Esophagus muscularis mucosa (tissue), 4 donors: ENCODE measurements at regions not wholly inside any gene's neighbourhood (a gene's known extent, or its start where the extent isn't known, plus 50 kb on each side); places are given as distances from the start of the nearest gene placed in this dataset.
"Not testable (repeated sequence)": the region's sequence is repeated elsewhere in the genome, so short reads cannot be mapped to it uniquely, and the experiment has no call there.

Experiments used
- DNase-seq: peaks from one replicate; pipeline ENCODE4 v3.0.0-alpha.2; 2017; ENCODE audit errors: extremely low spot score
- H3K27ac ChIP-seq, 4 donors: fragments of 200-600 bp; sonication (generic); replicated peaks in 1 of 4; 1 replicate in 3 of 4; 2 replicates in 1 of 4; pipeline ENCODE4 v1.5.1; 2016 to 2019; ENCODE audit warnings: mild to moderate bottlenecking in 1 of 4
- H3K27me3 ChIP-seq, 4 donors: fragments of 200-600 bp; sonication (generic); one replicate each; pipeline versions ENCODE4 v1.5.1 to v1.6.0; 2016 to 2019
- H3K36me3 ChIP-seq, 4 donors: fragments of 200-600 bp; sonication (generic); one replicate each; pipeline ENCODE4 v1.5.1; 2016 to 2019
- H3K4me1 ChIP-seq, 4 donors: fragments of 200-600 bp; sonication (generic); one replicate each; pipeline ENCODE4 v1.5.1; 2016 to 2019
- H3K4me3 ChIP-seq, 4 donors: fragments of 200-600 bp; sonication (generic); 1 replicate in 2 of 4; 2 replicates in 2 of 4; pipeline ENCODE4 v1.5.1; 2016 to 2019; ENCODE audit warnings: mild to moderate bottlenecking in 4 of 4, moderate library complexity in 1 of 4
- H3K9me3 ChIP-seq, 4 donors: fragments of 200-600 bp; sonication (generic); 1 replicate in 3 of 4; 2 replicates in 1 of 4; pipeline ENCODE4 v1.5.1; 2016 to 2019
- WGBS: methylation state at CpG from one replicate; pipeline ENCODE4 v1.1.5; 2018; 5-methylcytosine and 5-hydroxymethylcytosine counted together
- intact Hi-C: fragments of 100-400 bp; cut with DNase I; formaldehyde crosslinking; loops from one replicate; pipeline ENCODE4 v1.15.1; 2023

GRCh38 chr22:11055176-11055575 is 4472.8 kb upstream of the OR11H1 start:
- peak; percentile 93 for DNase-seq
- WGBS, result 68% methylated on average over 8 of the region's 8 CpGs
- H3K36me3 ChIP-seq, H3K4me3 ChIP-seq, H3K4me1 ChIP-seq, H3K27ac ChIP-seq, intact Hi-C loops: not testable (repeated sequence)
- Histone ChIP-seq H3K9me3 (peaks cover 0 to 34% (median 27%) of the 10 kb centered on the region in 4 donors), H3K27me3 (peaks cover 0 to 23% (median 0%) of the 10 kb centered on the region in 4 donors)

DNA sequence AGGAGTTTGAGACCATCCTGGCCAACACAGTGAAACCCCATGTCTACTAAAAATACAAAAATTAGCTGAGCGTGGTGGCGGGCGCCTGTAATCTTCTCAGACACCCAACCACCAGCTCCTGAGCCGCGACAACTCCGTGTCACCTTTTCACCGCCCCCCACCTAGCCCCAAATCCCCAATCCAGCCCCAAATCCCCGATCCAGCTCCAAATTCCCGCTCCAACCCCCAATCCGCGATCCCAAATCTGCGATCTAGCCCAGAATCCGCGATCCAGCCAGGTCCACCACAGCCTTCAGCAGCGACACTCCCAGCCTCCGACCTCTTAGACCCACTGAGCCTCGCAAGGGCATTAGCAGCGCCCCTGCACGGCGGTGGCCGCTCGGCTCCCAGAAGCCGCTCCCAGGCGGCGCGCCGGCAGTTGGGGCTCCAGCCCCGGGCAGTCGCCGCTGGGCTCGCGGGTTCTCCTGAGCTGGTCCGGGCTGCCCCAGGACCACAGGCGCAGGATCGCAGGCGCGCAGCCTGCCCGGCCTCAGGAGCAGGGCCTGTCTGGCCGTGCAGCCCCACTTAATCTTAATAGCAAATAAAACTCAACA is 4469.9 kb upstream of the OR11H1 start:
- H3K4me1 ChIP-seq, H3K4me3 ChIP-seq, intact Hi-C loops, H3K27ac ChIP-seq, H3K36me3 ChIP-seq: not testable (repeated sequence)
- WGBS, result 68% methylated on average over 14 of the region's 39 CpGs
- Histone ChIP-seq H3K9me3 (peaks cover 0 to 37% (median 28%) of the 10 kb centered on the region in 4 donors), H3K27me3 (peaks cover 0 to 23% (median 0%) of the 10 kb centered on the region in 4 donors)
- peak; percentile 92 for DNase-seq

GRCh38 chr22:11059129-11059528 is 4468.9 kb upstream of the OR11H1 start:
- 87% methylated on average over 3 of the region's 3 CpGs for WGBS
- H3K4me3 ChIP-seq, intact Hi-C loops, DNase-seq, H3K27ac ChIP-seq, H3K36me3 ChIP-seq, H3K4me1 ChIP-seq: not testable (repeated sequence)
- H3K27me3 ChIP-seq, result peaks cover 0 to 16% (median 0%) of the 10 kb centered on the region in 4 donors
- H3K9me3 ChIP-seq, result peaks cover 0 to 33% (median 24%) of the 10 kb centered on the region in 4 donors

GRCh38 chr22:11060797-11061196 is 4467.2 kb upstream of the OR11H1 start:
- H3K4me1 ChIP-seq, H3K27ac ChIP-seq, H3K4me3 ChIP-seq, H3K36me3 ChIP-seq, DNase-seq, intact Hi-C loops: not testable (repeated sequence)
- H3K9me3 ChIP-seq, result peaks cover 0 to 30% (median 18%) of the 10 kb centered on the region in 4 donors
- peaks cover 0 to 11% (median 0%) of the 10 kb centered on the region in 4 donors for H3K27me3 ChIP-seq
- 72% methylated on average over 2 of the region's 2 CpGs for WGBS

GRCh38 chr22:11062534-11062933 is 4465.5 kb upstream of the OR11H1 start:
- Histone ChIP-seq H3K9me3 (peaks cover 0 to 36% (median 12%) of the 10 kb centered on the region in 4 donors), H3K27me3 (peaks cover 0 to 25% (median 0%) of the 10 kb centered on the region in 4 donors)
- WGBS, result 70% methylated on average over 3 of the region's 3 CpGs
- H3K4me3 ChIP-seq, H3K4me1 ChIP-seq, H3K27ac ChIP-seq, intact Hi-C loops, H3K36me3 ChIP-seq: not testable (repeated sequence)
- DNase-seq, result peak; percentile 93

DNA sequence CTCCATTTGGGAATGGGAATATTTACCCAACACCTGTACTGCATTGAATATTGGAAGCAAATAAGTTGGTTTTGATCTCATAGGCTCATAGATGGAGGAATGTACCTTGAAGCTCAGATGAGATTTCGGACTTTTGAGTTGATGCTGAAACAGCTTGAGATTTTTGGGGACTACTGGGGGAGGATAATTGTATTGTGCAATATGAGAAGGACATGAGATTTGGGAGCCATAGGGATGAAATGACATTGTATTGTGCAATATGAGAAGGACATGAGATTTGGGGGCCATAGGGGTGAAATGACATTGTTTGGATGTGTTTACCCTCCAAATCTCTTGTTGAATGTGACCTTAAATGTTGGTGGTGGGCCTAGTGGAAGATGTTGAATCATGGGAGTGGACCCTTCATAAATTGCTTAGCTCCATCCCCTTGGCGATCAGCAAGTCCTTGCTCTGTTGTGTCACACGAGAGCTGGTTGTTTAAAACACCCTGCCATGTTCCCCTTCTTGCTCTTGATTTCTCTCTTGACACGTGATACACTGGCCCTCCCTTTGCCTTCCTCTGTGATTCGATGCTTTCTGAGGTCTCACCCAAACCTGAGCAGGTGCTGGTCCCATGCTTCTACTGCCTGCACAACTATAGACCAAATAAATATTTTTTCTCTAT is 4464.8 kb upstream of the OR11H1 start:
- H3K27ac ChIP-seq, DNase-seq, H3K4me3 ChIP-seq, H3K36me3 ChIP-seq, H3K4me1 ChIP-seq, intact Hi-C loops: not testable (repeated sequence)
- peaks cover 0 to 37% (median 12%) of the 10 kb centered on the region in 4 donors for H3K9me3 ChIP-seq
- H3K27me3 ChIP-seq, result peaks cover 0 to 27% (median 0%) of the 10 kb centered on the region in 4 donors
- 35% methylated on average over 5 of the region's 5 CpGs for WGBS

GRCh38 chr22:11065210-11065609 is 4462.8 kb upstream of the OR11H1 start:
- H3K4me3 ChIP-seq, DNase-seq, intact Hi-C loops, H3K27ac ChIP-seq, H3K36me3 ChIP-seq, H3K4me1 ChIP-seq: not testable (repeated sequence)
- H3K9me3 ChIP-seq, result peaks cover 0 to 38% (median 12%) of the 10 kb centered on the region in 4 donors
- 71% methylated on average over 6 of the region's 6 CpGs for WGBS
- H3K27me3 ChIP-seq, result peaks cover 0 to 27% (median 0%) of the 10 kb centered on the region in 4 donors

GRCh38 chr22:11065876-11066457 is 4462.0 kb upstream of the OR11H1 start:
- H3K27ac ChIP-seq, H3K4me3 ChIP-seq, H3K4me1 ChIP-seq, DNase-seq, H3K36me3 ChIP-seq, intact Hi-C loops: not testable (repeated sequence)
- 75% methylated on average over 18 of the region's 18 CpGs for WGBS
- Histone ChIP-seq H3K9me3 (peaks cover 0 to 35% (median 9%) of the 10 kb centered on the region in 4 donors), H3K27me3 (peaks cover 0 to 27% (median 0%) of the 10 kb centered on the region in 4 donors)
